ENCODE measurements at regions not wholly inside any gene's neighbourhood (a gene's known extent, or its start where the extent isn't known, plus 50 kb on each side); places are given as distances from the start of the nearest gene placed in this dataset.

DNA sequence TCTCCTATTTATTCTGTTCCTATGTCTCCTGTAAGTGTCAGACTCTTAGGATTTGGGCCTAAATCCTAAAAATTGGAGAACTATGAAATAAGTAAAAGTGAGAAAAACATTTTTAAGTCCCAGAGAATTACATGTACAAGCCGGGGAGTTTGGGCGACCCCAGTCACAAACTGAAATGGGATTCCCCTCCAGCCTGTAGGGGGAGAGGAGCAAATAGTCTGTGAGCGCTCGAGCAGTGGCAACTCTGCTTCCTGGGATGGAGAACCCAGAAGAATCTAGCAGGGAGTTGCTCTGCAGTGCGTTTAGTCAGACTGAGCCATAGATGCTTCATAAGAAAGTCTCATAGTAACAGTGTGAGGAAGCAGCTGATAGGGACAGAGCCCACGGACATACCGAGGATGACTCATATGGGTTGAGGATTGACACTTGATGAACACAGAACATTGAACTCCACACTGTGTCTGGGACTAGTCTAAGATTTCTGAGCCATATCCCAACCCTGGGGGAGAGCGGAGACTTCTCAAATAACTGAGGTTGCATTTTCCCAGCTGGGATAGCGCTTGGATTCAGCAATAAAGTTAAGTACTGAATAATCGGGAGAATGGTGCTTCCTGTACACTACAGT is 437.2 kb downstream of the BCKDHB start:
- TF ChIP-seq, protein P1, sequence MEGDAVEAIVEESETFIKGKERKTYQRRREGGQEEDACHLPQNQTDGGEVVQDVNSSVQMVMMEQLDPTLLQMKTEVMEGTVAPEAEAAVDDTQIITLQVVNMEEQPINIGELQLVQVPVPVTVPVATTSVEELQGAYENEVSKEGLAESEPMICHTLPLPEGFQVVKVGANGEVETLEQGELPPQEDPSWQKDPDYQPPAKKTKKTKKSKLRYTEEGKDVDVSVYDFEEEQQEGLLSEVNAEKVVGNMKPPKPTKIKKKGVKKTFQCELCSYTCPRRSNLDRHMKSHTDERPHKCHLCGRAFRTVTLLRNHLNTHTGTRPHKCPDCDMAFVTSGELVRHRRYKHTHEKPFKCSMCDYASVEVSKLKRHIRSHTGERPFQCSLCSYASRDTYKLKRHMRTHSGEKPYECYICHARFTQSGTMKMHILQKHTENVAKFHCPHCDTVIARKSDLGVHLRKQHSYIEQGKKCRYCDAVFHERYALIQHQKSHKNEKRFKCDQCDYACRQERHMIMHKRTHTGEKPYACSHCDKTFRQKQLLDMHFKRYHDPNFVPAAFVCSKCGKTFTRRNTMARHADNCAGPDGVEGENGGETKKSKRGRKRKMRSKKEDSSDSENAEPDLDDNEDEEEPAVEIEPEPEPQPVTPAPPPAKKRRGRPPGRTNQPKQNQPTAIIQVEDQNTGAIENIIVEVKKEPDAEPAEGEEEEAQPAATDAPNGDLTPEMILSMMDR (IDR thresholded peaks at IDR 0.05; ENCODE audit: low read length): no peak
- no peak for TF ChIP-seq EZH2 (IDR thresholded peaks at IDR 0.05; ENCODE audit: borderline replicate concordance, low read length)

Data from OCI-LY1 (cell line).